ENCODE measurements at regions not wholly inside any gene's neighbourhood (a gene's known extent, or its start where the extent isn't known, plus 50 kb on each side); places are given as distances from the start of the nearest gene placed in this dataset.

DNA sequence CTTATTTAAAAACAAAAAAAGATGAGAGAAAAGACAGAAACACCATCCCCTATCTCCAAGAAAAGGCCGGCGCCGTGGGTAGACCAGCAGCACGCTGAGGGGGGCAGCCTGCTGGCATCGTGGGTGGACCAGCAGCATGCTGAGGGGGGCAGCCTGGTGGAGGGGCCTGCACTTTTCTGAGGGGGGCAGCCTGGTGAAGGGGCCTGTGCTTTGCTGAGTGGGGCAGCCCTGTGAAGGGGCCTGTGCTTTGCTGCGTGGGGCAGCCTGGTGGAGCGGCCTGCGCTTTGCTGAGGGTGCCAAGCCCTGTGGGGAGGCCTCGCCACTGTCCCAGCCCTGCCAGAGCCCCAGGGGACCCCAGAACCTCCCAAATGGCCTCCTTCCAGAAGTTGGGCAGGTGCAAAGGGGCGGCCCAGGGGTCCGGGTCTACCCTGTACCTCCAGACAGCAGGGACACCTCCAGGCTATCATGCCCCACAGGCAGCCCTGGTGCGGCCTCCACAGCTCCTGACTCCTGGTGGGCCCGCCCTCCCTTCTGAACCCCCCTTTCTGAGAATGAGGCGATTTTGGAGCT lies 1185.7 kb downstream of the BRD1 start:
- TF ChIP-seq, protein P1, sequence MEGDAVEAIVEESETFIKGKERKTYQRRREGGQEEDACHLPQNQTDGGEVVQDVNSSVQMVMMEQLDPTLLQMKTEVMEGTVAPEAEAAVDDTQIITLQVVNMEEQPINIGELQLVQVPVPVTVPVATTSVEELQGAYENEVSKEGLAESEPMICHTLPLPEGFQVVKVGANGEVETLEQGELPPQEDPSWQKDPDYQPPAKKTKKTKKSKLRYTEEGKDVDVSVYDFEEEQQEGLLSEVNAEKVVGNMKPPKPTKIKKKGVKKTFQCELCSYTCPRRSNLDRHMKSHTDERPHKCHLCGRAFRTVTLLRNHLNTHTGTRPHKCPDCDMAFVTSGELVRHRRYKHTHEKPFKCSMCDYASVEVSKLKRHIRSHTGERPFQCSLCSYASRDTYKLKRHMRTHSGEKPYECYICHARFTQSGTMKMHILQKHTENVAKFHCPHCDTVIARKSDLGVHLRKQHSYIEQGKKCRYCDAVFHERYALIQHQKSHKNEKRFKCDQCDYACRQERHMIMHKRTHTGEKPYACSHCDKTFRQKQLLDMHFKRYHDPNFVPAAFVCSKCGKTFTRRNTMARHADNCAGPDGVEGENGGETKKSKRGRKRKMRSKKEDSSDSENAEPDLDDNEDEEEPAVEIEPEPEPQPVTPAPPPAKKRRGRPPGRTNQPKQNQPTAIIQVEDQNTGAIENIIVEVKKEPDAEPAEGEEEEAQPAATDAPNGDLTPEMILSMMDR (IDR thresholded peaks at IDR 0.05), result no peak
- no peak overlapping the region for H3K4me3 ChIP-seq
- ATAC-seq (ENCODE audit: insufficient number of reproducible peaks, low FRiP score, low read depth), result no peak
- no peaks in the 10 kb centered on the region for H3K4me1 ChIP-seq (ENCODE audit: control insufficient read depth in 1 of 2, low read depth in 2 of 2)
- no peak for DNase-seq (ENCODE audit: low spot score)
- no peak overlapping the region for H3K27ac ChIP-seq
- H3K9me3 ChIP-seq, result no peaks in the 10 kb centered on the region
- no peaks in the 10 kb centered on the region for H3K36me3 ChIP-seq
- no peaks in the 10 kb centered on the region for H3K27me3 ChIP-seq (replicated peaks; ENCODE audit: insufficient read depth)

DNA sequence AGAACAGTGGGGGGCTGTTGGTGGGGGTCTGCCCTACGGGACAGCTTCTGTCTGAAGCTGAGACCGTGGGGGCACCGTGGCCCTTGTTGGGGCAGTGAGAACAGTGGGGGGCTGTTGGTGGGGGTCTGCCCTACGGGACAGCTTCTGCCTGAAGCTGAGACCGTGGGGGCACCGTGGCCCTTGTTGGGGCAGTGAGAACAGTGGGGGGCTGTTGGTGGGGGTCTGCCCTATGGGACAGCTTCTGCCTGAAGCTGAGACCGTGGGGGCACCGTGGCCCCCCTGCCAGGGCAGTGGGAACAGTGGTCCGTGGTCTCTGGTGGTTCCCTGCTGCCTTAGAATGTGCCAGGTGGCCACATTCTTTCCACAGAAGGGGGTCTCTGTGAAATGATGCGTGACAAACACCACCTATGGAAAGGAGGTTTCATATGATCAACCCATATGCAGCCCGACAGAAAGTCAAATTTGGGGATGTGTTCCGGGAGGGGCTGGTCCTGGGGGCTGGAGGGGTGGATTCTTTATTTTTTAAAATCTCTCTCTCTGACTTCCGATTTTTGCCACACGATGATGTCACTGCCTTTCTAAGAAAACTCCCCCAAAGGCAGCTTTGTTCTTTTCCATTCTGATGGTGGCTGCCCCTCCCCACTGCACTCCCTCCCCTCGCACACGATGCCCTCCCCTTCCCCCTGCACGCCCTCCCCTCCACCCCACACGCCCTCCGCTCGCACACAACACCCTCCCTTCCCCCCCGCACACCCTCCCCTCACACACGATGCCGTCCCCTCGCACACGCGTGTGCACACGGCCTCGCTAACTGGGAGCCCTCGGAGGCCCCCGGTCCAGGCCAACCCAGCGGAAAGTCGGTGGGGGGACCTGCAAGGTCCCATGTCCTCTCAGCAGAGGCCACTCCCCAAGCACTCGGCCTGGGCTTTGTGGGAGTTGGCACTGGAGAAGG lies 1186.5 kb downstream of the BRD1 start:
- TF ChIP-seq, protein P1 (IDR thresholded peaks at IDR 0.05), result no peak
- Histone ChIP-seq H3K36me3 (no peaks in the 10 kb centered on the region), H3K27ac (no peak overlapping the region), H3K4me1 (ENCODE audit: control insufficient read depth in 1 of 2, low read depth in 2 of 2) (no peaks in the 10 kb centered on the region), H3K27me3 (replicated peaks; ENCODE audit: insufficient read depth) (no peaks in the 10 kb centered on the region), H3K4me3 (no peak overlapping the region), H3K9me3 (no peaks in the 10 kb centered on the region)
- ATAC-seq (ENCODE audit: insufficient number of reproducible peaks, low FRiP score, low read depth), result no peak
- no peak for DNase-seq (ENCODE audit: low spot score)

DNA sequence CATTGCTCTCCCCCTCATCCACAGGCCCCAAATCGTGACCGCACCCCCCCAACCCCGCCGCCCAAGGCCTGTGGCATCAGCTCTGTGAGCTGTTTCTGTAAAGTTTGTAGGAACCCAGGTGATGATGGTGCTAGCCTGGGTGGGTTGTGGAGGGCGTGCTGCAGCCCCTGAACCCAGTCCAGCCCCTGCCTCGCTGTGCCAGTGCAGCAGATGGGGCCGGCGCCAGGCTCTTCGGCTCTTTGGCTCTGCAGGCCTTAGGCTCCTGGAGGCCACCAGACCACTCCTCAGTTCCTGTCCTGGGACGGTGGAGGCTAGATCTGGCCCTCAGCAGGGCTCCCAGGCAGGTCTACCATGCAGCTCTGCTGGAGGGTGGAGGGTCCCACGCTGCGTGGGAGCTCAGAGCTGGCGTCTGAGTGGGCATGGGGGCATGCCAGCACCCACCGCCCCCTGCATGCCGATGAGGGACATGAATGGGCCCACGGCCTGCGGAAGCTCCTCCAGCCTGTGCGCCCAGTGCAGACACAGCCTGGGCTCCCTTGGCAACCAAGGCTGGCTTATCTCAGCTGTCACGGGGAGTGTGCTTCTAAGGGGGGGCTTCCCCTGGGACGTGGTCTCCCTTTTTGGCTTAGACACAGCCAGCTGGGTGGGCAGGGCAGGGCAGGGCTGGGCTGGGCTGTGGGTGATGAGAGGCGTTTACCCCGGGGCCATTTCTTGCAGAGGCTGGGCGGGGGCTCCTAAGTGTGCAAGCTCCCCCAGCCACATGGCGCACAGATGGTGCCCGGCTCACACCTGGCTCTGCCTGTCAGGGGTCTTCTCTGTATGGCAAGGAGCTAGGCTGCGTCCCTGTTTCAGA lies 1187.6 kb downstream of the BRD1 start:
- TF ChIP-seq, protein P1 (IDR thresholded peaks at IDR 0.05), result no peak
- Histone ChIP-seq H3K27ac (no peak overlapping the region), H3K4me3 (no peak overlapping the region), H3K9me3 (no peaks in the 10 kb centered on the region), H3K36me3 (no peaks in the 10 kb centered on the region), H3K4me1 (ENCODE audit: control insufficient read depth in 1 of 2, low read depth in 2 of 2) (no peaks in the 10 kb centered on the region), H3K27me3 (replicated peaks; ENCODE audit: insufficient read depth) (no peaks in the 10 kb centered on the region)
- no peak for ATAC-seq (ENCODE audit: insufficient number of reproducible peaks, low FRiP score, low read depth)
- no peak for DNase-seq (ENCODE audit: low spot score)

DNA sequence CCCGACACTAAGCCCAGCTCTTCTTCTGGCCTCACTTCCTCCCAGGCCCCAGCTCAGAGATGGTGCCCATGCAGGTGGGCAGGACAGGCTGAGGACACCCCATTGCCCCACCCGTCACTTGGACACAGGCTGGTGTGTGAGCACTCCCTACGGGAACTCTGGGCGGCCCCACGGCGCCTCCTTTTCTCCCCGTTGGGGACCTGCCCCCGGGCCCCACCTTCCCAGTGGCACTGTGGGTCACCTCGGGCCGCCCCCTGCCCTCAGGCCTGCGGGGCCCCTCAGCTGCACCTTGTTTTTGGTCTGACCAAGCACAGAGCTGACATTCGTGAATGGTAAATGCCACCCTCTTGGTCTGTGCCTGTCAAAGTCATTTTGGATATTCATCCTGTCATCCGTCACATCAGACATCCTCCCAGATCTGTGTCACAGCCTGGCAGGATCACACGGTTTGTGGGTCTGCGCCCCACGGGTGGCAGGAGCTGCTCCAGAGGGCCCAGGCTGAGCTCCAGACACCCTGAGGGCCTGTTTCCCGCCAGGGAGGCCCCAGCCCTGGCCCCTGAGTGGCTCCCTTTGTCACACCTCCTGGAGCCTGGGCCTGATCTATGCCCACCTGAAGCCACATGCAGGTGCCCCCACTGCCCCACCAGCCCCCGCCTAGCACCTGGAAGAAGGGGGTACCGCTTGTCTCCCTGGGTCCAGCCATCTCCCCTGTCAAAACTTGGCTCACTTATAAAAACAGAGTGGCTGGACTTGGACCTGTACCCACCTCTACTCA lies 1188.5 kb downstream of the BRD1 start:
- TF ChIP-seq, protein P1 (IDR thresholded peaks at IDR 0.05), result no peak
- Histone ChIP-seq H3K4me1 (ENCODE audit: control insufficient read depth in 1 of 2, low read depth in 2 of 2) (no peaks in the 10 kb centered on the region), H3K27ac (no peak overlapping the region), H3K4me3 (no peak overlapping the region), H3K27me3 (replicated peaks; ENCODE audit: insufficient read depth) (no peaks in the 10 kb centered on the region), H3K9me3 (no peaks in the 10 kb centered on the region), H3K36me3 (no peaks in the 10 kb centered on the region)
- no peak for DNase-seq (ENCODE audit: low spot score)
- no peak for ATAC-seq (ENCODE audit: insufficient number of reproducible peaks, low FRiP score, low read depth)
